Kidney (tissue), 13 donors: ENCODE measurements at regions not wholly inside any gene's neighbourhood (a gene's known extent, or its start where the extent isn't known, plus 50 kb on each side); places are given as distances from the start of the nearest gene placed in this dataset.

Experiments
- DNase-seq, 5 donors: peaks; one replicate each; pipeline ENCODE4 v3.0.0-alpha.2; 2013 to 2020
- FAIRE-seq: peaks from 2 replicates; lab custom pipeline; 2012; peaks lifted over from hg19 to GRCh38; lab: Jason Lieb, UNC
- H3K27ac ChIP-seq, 2 donors: one replicate each; pipeline ENCODE4 v1.7.0; 2013; ENCODE audit warnings: low read depth in 2 of 2, low read length in 2 of 2, inconsistent platforms in 1 of 2
- H3K27me3 ChIP-seq: one replicate; pipeline ENCODE4 v1.7.1; 2013; ENCODE audit warnings: low read length, inconsistent platforms; ENCODE audit not compliant: control insufficient read depth, insufficient read depth
- H3K36me3 ChIP-seq, 3 donors: one replicate each; pipeline versions ENCODE4 v1.7.0 to v1.7.1; 2013; ENCODE audit warnings: low read length in 3 of 3, control low read depth in 1 of 3, inconsistent platforms in 1 of 3; ENCODE audit not compliant: insufficient read depth in 3 of 3, control insufficient read depth in 2 of 3
- H3K4me1 ChIP-seq, 3 donors: one replicate each; pipeline versions ENCODE4 v1.7.0 to v1.7.1; 2013; ENCODE audit warnings: low read length in 3 of 3, inconsistent platforms in 1 of 3, low read depth in 1 of 3; ENCODE audit not compliant: control insufficient read depth in 2 of 3, insufficient read depth in 2 of 3
- H3K4me3 ChIP-seq, 3 donors: one replicate each; pipeline versions ENCODE4 v1.7.0 to v1.8.1; 2013; ENCODE audit warnings: low read length in 3 of 3, control low read depth in 1 of 3, inconsistent platforms in 1 of 3
- H3K9ac ChIP-seq, 3 donors: one replicate each; pipeline versions ENCODE4 v1.7.0 to v1.7.1; 2013; ENCODE audit warnings: low read length in 3 of 3, control low read depth in 1 of 3, inconsistent platforms in 1 of 3
- H3K9me3 ChIP-seq, 3 donors: one replicate each; pipeline versions ENCODE4 v1.7.0 to v1.7.1; 2013; ENCODE audit warnings: low read length in 3 of 3, control low read depth in 1 of 3, inconsistent platforms in 1 of 3; ENCODE audit not compliant: control insufficient read depth in 2 of 3, insufficient read depth in 1 of 3
- CTCF ChIP-seq: IDR thresholded peaks from 3 replicates; pipeline ENCODE4 v1.5.1; 2012; ENCODE audit warnings: mild to moderate bottlenecking, moderate library complexity, borderline replicate concordance; ENCODE audit not compliant: insufficient read depth; ENCODE audit errors: extremely low read depth
- intact Hi-C: fragments of 100-400 bp; cut with DNase I; formaldehyde crosslinking; loops from one replicate; pipeline ENCODE4 v1.11.1; 2022
- donor health status: control.
- donor health status: control.
- donor health status: control.
- donor health status: control.
- donor health status: control.
- donor health status: DM: yes; HTN: yes; CAD: no.
- donor health status: Normal renal cell carcinoma (clear cell type).

- H3K4me3 ChIP-seq, result no peak overlapping the region
- H3K9ac ChIP-seq, result no peak overlapping the region
- no peaks in the 10 kb centered on the region for H3K27me3 ChIP-seq
- no peak for TF ChIP-seq CTCF
- FAIRE-seq (no peak), DNase-seq (no peak)
- H3K27ac ChIP-seq, result no peak overlapping the region
- H3K9me3 ChIP-seq, result no peaks in the 10 kb centered on the region
- intact Hi-C loops, result no loop called here
- no peaks in the 10 kb centered on the region for H3K36me3 ChIP-seq
- H3K4me1 ChIP-seq, result no peaks in the 10 kb centered on the region
These were observed 454.4 kb downstream of the RFPL4B start for GRCh38 chr6:112801468-112802080.

- intact Hi-C loops, result no loop called here
- Histone ChIP-seq H3K27me3 (no peaks in the 10 kb centered on the region), H3K4me3 (no peak overlapping the region), H3K9me3 (no peaks in the 10 kb centered on the region), H3K27ac (no peak overlapping the region), H3K4me1 (no peaks in the 10 kb centered on the region), H3K9ac (no peak overlapping the region), H3K36me3 (no peaks in the 10 kb centered on the region)
- FAIRE-seq (no peak), DNase-seq (peak in 1 of 5 donors; percentile 29)
- TF ChIP-seq CTCF, result no peak
These were observed 455.0 kb downstream of the RFPL4B start for GRCh38 chr6:112802144-112802543.

- no peak for FAIRE-seq
- no peak for TF ChIP-seq CTCF
- intact Hi-C loops, result no loop called here
These were observed 457.7 kb downstream of the RFPL4B start for GRCh38 chr6:112804638-112805330.

More at GRCh38 chr6:112804638-112805330, 457.7 kb downstream of the RFPL4B start:
- DNase-seq, result no peak
- no peaks in the 10 kb centered on the region for H3K36me3 ChIP-seq
- no peaks in the 10 kb centered on the region for H3K27me3 ChIP-seq
- no peaks in the 10 kb centered on the region for H3K9me3 ChIP-seq
- no peak overlapping the region for H3K9ac ChIP-seq
- no peak overlapping the region for H3K27ac ChIP-seq
- H3K4me3 ChIP-seq, result no peak overlapping the region
- H3K4me1 ChIP-seq, result no peaks in the 10 kb centered on the region
